KMS-11 (cell line): ENCODE measurements at regions not wholly inside any gene's neighbourhood (a gene's known extent, or its start where the extent isn't known, plus 50 kb on each side); places are given as distances from the start of the nearest gene placed in this dataset.

Experiments used
- H2AFZ ChIP-seq: fragments of 200-600 bp; sonication (generic); 2 replicates; pipeline ENCODE4 v1.6.1; 2016; ENCODE audit warnings: antibody characterized with exemption, mixed run types, low read depth
- H3K27ac ChIP-seq: fragments of 200-600 bp; sonication (generic); 2 replicates; pipeline ENCODE4 v1.6.1; 2016; ENCODE audit warnings: mild to moderate bottlenecking, mixed run types
- H3K27me3 ChIP-seq: fragments of 200-600 bp; sonication (generic); 2 replicates; pipeline ENCODE4 v1.6.1; 2017; ENCODE audit warnings: mild to moderate bottlenecking, low read depth, mixed run types, moderate library complexity; ENCODE audit not compliant: insufficient read depth
- H3K36me3 ChIP-seq: fragments of 200-600 bp; sonication (generic); 2 replicates; pipeline ENCODE4 v1.6.1; 2017; ENCODE audit warnings: mild to moderate bottlenecking, mixed run types; ENCODE audit not compliant: insufficient read depth
- H3K4me1 ChIP-seq: fragments of 200-600 bp; sonication (generic); 2 replicates; pipeline ENCODE4 v1.6.1; 2016; ENCODE audit warnings: mild to moderate bottlenecking, low read depth, mixed run types; ENCODE audit not compliant: poor library complexity, severe bottlenecking
- H3K4me2 ChIP-seq: fragments of 200-600 bp; sonication (generic); 2 replicates; pipeline ENCODE4 v1.7.0; 2016; ENCODE audit warnings: mild to moderate bottlenecking, mixed run types
- H3K4me3 ChIP-seq: fragments of 200-600 bp; sonication (generic); IDR thresholded peaks from 2 replicates; pipeline ENCODE4 v1.6.1; 2017; ENCODE audit warnings: low read depth, low read length, mixed read lengths; ENCODE audit not compliant: insufficient read depth
- H3K79me2 ChIP-seq: fragments of 200-600 bp; sonication (generic); 2 replicates; pipeline ENCODE4 v1.6.1; 2016; ENCODE audit warnings: low read depth, mixed run types; ENCODE audit not compliant: insufficient read depth
- H3K9ac ChIP-seq: fragments of 200-600 bp; sonication (generic); 2 replicates; pipeline ENCODE4 v1.6.1; 2016; ENCODE audit warnings: mild to moderate bottlenecking, mixed run types
- H4K20me1 ChIP-seq: fragments of 200-600 bp; sonication (generic); 2 replicates; pipeline ENCODE4 v1.6.1; 2016; ENCODE audit warnings: mild to moderate bottlenecking, mixed run types; ENCODE audit not compliant: insufficient read depth
- CTCF ChIP-seq: fragments of 200-600 bp; sonication (generic); conservative IDR thresholded peaks from 2 replicates; pipeline ENCODE4 v1.6.1; 2017; ENCODE audit warnings: low read depth, mild to moderate bottlenecking, antibody characterized with exemption, low read length, moderate library complexity, mixed read lengths

DNA sequence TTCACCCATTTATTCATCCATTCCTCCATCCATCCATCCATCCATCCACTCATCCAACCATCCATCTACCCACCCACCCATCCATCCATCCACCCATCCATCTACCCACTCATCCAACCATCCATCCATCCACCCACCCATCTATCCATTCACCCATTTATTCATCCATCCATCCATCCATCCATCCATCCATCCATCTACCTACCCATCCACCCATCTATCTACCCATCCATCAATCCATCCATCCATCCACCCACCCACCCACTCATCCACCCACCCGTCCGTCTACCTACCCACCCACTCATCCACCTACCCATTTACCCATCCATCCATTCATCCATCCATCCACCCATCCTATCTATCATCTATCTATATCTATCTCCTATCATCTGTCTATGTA, 169.4 kb upstream of the SHH start:
- no peaks in the 10 kb centered on the region for H3K79me2 ChIP-seq
- no peaks in the 10 kb centered on the region for H3K4me1 ChIP-seq
- no peaks in the 10 kb centered on the region for H4K20me1 ChIP-seq
- no peak overlapping the region for H3K9ac ChIP-seq
- H3K27ac ChIP-seq: no peak overlapping the region
- no peak for TF ChIP-seq CTCF
- H2AFZ ChIP-seq: no peak overlapping the region
- no peaks in the 10 kb centered on the region; the same call in 1 of the 2 replicates for H3K27me3 ChIP-seq
- H3K4me2 ChIP-seq: no peak overlapping the region
- H3K4me3 ChIP-seq: no peak overlapping the region
- H3K36me3 ChIP-seq: no peaks in the 10 kb centered on the region

DNA sequence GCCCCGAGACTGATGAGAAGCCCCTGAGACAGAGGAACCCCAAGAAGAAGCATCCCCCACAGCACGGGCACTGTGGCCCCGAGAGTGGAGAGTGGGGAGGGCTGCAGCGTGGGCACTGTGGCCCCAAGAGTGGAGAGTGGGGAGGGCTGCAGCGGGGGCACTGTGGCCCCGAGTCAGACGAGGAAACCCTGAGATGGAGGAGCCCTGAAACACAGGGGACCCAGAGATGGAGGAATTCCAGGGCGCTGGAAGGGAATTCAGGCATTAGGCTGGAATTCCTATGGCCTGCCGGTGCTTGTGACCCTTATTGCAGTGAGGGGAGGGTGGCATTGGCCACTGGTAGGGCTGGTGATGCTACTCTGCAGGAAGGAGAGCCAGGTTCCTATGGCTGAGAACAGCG, 168.6 kb upstream of the SHH start:
- Histone ChIP-seq H4K20me1 (no peaks in the 10 kb centered on the region), H3K4me2 (no peak overlapping the region), H3K36me3 (no peaks in the 10 kb centered on the region), H3K4me3 (no peak overlapping the region), H3K4me1 (no peaks in the 10 kb centered on the region), H3K79me2 (no peaks in the 10 kb centered on the region), H3K27ac (no peak overlapping the region), H3K27me3 (no peaks in the 10 kb centered on the region; the same call in 1 of the 2 replicates), H2AFZ (no peak overlapping the region), H3K9ac (no peak overlapping the region)
- no peak for TF ChIP-seq CTCF

DNA sequence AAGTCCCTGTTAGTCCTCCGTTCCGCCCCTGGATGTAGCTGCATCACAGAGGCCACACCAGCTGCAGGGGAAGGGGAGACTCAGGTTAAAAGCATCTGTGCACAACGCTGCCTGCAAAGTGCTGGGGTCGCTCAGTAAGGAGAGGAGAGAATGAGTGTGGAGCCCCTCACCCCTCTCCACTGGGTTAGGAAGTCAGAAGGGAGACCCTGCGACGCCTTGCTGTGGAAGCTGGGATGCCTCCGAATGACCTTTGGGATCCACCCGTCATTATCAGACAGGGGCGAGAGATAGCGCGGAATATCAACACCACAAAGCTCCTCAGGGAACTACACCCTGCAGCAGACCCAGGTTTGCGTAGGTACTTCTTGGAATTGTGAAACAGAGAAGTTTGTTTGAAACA, 167.7 kb upstream of the SHH start:
- Histone ChIP-seq H3K79me2 (no peaks in the 10 kb centered on the region), H2AFZ (no peak overlapping the region), H3K4me1 (no peaks in the 10 kb centered on the region), H3K36me3 (no peaks in the 10 kb centered on the region), H3K27ac (no peak overlapping the region), H3K27me3 (no peaks in the 10 kb centered on the region; the same call in 1 of the 2 replicates), H4K20me1 (no peaks in the 10 kb centered on the region), H3K4me3 (no peak overlapping the region), H3K9ac (no peak overlapping the region), H3K4me2 (no peak overlapping the region)
- no peak for TF ChIP-seq CTCF

- no peak overlapping the region for H3K9ac ChIP-seq
- no peak overlapping the region for H2AFZ ChIP-seq
- H3K4me2 ChIP-seq: no peak overlapping the region
- no peaks in the 10 kb centered on the region; the same call in 1 of the 2 replicates for H3K27me3 ChIP-seq
- H3K4me1 ChIP-seq: no peaks in the 10 kb centered on the region
- TF ChIP-seq CTCF: no peak
- H3K27ac ChIP-seq: no peak overlapping the region
- no peaks in the 10 kb centered on the region for H3K79me2 ChIP-seq
- H3K4me3 ChIP-seq: no peak overlapping the region
- H4K20me1 ChIP-seq: no peaks in the 10 kb centered on the region
- H3K36me3 ChIP-seq: no peaks in the 10 kb centered on the region
Observed at GRCh38 chr7:155979566-155979965, 167.3 kb upstream of the SHH start.
